Mesothelial cell of epicardium (in vitro differentiated cells): ENCODE measurements at regions not wholly inside any gene's neighbourhood (a gene's known extent, or its start where the extent isn't known, plus 50 kb on each side); places are given as distances from the start of the nearest gene placed in this dataset.

Experiments
- DNase-seq, 2 experiments: peaks; one replicate each; pipeline ENCODE4 v3.0.0; 2021; ENCODE audit warnings: low spot score in 2 of 2; ENCODE audit not compliant: unreplicated experiment in 2 of 2
- H3K27ac Mint-ChIP-seq: 2 replicates; pipeline ENCODE4 v1.8.0; 2021; ENCODE audit warnings: mixed read lengths
- H3K27me3 Mint-ChIP-seq: 2 replicates; pipeline ENCODE4 v1.8.0; 2021; ENCODE audit warnings: low read depth, mixed read lengths
- H3K36me3 Mint-ChIP-seq: 2 replicates; pipeline ENCODE4 v1.8.0; 2021; ENCODE audit warnings: mixed read lengths
- H3K4me1 Mint-ChIP-seq: 2 replicates; pipeline ENCODE4 v1.8.0; 2021; ENCODE audit warnings: mixed read lengths
- H3K4me3 Mint-ChIP-seq: 2 replicates; pipeline ENCODE4 v1.8.0; 2021; ENCODE audit warnings: mild to moderate bottlenecking, moderate library complexity, mixed read lengths
- H3K9me3 Mint-ChIP-seq: 2 replicates; pipeline ENCODE4 v1.8.0; 2021; ENCODE audit warnings: mixed read lengths
- TF ChIP-seq, protein P1 (sequence below): fragments of 200-600 bp; sonication (generic); IDR thresholded peaks from one replicate; pipeline ENCODE4 v1.5.0; 2021; ENCODE audit warnings: antibody characterized with exemption; ENCODE audit not compliant: unreplicated experiment

DNA sequence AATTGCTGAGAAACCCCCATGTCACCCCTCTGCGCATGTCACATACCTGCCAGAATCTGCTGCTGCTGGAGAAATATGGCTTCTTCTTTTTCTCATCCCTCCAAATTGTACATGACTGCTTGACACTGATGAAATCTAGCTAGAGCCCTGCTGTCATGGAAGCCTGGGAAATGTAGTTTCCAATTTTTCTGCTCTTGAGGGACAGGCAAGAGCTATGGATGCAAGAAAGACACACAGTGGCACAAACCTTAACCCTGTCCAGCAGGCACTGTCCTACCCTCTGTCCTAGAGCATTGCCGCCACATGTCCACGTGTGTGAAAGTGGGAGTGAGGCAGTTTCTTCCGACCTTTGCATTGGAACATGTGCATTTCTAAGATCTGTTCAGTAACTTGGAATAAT is 255.5 kb upstream of the SEMA6A start:
- TF ChIP-seq, protein P1, sequence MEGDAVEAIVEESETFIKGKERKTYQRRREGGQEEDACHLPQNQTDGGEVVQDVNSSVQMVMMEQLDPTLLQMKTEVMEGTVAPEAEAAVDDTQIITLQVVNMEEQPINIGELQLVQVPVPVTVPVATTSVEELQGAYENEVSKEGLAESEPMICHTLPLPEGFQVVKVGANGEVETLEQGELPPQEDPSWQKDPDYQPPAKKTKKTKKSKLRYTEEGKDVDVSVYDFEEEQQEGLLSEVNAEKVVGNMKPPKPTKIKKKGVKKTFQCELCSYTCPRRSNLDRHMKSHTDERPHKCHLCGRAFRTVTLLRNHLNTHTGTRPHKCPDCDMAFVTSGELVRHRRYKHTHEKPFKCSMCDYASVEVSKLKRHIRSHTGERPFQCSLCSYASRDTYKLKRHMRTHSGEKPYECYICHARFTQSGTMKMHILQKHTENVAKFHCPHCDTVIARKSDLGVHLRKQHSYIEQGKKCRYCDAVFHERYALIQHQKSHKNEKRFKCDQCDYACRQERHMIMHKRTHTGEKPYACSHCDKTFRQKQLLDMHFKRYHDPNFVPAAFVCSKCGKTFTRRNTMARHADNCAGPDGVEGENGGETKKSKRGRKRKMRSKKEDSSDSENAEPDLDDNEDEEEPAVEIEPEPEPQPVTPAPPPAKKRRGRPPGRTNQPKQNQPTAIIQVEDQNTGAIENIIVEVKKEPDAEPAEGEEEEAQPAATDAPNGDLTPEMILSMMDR = no peak
- H3K4me1 Mint-ChIP-seq = no peaks in the 10 kb centered on the region
- no peaks in the 10 kb centered on the region for H3K36me3 Mint-ChIP-seq
- no peak overlapping the region for H3K4me3 Mint-ChIP-seq
- H3K9me3 Mint-ChIP-seq = no peaks in the 10 kb centered on the region
- no peak for DNase-seq
- no peak overlapping the region for H3K27ac Mint-ChIP-seq
- H3K27me3 Mint-ChIP-seq = no peaks in the 10 kb centered on the region

DNA sequence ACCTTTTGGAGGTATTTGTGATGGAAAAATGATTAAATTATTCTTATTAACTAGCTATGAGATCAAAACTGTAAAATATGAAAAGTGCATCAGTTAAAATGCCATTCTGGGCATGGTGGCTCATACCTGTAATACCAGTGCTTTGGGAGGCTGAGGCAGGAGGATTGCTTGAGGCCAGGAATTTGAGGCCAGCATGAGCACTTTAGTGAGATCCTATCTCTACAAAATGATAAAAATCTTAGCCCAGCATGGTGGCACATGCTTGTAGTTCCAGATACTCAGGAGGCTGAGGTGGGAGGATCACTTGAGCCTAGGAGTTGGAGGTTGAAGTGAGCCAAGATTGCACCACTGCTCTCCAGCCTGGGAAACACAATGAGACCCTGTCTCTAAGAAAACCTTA is 252.5 kb upstream of the SEMA6A start:
- TF ChIP-seq, protein P1 = no peak
- H3K4me1 Mint-ChIP-seq = no peaks in the 10 kb centered on the region

DNA sequence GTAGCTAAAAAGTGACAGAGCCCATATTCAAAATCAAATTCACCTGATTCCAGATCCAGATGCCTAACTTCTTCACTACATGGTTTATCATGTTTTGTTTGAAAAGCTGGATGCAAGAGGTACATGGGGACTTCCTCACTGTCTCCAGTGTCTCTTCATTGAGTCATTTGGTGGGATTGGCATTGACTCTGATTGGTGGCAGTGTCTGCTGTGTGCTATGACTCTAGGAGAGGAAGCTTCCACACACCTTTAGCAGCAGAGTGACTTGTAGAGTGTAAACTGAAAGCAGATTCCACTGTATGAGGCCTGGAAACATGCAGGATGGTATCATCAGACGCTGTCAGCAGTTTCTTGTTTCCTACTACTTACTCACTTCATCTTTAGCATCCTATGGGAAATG is 250.9 kb upstream of the SEMA6A start:
- Mint-ChIP-seq H3K4me1 (peaks cover 3% of the 10 kb centered on the region), H3K36me3 (no peaks in the 10 kb centered on the region), H3K27ac (no peak overlapping the region), H3K27me3 (no peaks in the 10 kb centered on the region), H3K9me3 (no peaks in the 10 kb centered on the region), H3K4me3 (no peak overlapping the region)
- DNase-seq = no peak
- TF ChIP-seq, protein P1 = no peak

More for the DNA sequence above, 252.5 kb upstream of the SEMA6A start:
- H3K27ac Mint-ChIP-seq = no peak overlapping the region
- no peaks in the 10 kb centered on the region for H3K9me3 Mint-ChIP-seq
- no peaks in the 10 kb centered on the region for H3K36me3 Mint-ChIP-seq
- no peak for DNase-seq
- no peaks in the 10 kb centered on the region for H3K27me3 Mint-ChIP-seq
- no peak overlapping the region for H3K4me3 Mint-ChIP-seq

DNA sequence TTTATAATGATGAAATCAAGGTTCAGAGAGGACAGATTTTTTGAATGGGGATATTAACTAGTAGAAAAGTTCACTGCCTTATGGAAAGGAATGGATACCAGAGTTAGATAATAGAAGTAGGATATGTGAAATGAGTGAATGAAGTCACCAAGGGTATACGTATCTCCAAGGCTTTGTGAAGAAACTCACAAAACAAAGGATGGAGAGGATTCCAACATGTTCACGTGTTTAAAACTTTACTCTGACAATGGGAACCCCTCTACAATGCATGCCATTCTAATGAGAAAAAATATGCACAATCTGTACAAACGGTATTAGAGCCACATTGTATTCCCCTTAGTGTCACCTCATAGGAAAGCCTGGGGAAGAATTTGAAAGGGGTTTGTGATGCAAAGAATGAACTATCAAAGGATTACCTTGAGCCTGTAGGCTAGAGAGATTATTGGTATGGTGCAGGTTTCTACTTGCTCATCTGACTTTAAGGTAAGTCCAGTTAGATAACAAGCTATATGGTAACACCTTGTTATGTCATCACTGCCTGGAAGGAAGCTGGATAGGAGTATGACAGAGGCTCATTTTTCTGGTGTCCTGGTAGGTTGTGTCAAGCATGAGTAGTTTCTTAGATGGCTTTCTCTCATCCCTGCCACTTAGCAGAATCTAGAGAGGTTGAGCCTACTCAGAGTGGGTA is 250.3 kb upstream of the SEMA6A start:
- TF ChIP-seq, protein P1 = no peak
- Mint-ChIP-seq H3K36me3 (no peaks in the 10 kb centered on the region), H3K27ac (no peak overlapping the region), H3K9me3 (no peaks in the 10 kb centered on the region), H3K4me3 (no peak overlapping the region), H3K4me1 (peaks cover 3% of the 10 kb centered on the region), H3K27me3 (no peaks in the 10 kb centered on the region)
- DNase-seq = no peak

DNA sequence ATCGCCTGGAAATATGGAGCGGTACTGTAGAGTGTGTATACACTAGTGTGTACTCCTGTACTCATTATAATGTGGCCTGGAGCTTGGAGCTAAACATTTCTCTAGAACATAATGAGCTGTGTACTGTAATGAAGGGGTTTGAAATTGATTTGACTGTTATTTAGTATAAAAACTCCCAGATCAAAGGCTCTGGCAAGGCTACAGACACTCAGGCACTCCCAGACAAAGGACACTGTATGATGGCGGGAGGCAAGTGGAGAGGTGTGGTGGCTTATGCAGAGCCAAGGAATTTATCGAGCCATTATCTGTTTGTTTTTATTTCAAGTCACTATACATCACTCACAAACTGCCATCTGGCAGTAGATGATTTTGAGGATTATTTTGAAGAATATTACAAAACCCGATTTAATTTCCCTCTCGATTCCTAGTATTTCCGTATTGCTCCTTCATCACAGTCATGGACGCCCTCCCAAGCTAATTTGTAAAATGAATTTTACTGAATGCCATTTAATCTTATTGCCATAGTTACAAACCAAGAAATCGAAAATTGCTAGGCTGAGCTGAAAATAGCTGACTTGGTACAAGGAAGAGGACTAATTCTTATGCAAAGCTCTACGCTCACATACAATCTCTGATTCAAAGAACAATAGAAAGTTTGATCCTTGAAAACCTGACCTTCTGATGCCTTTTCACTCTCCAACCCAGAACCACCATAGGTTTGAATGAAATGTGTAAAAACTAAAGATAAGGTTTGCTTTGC is 240.2 kb upstream of the SEMA6A start:
- peak overlapping the region; percentile 17 for H3K27ac Mint-ChIP-seq
- TF ChIP-seq, protein P1 = no peak

More for the DNA sequence above, 240.2 kb upstream of the SEMA6A start:
- no peaks in the 10 kb centered on the region for H3K27me3 Mint-ChIP-seq
- H3K4me3 Mint-ChIP-seq = no peak overlapping the region
- no peaks in the 10 kb centered on the region for H3K36me3 Mint-ChIP-seq
- DNase-seq = no peak
- H3K4me1 Mint-ChIP-seq = peaks cover 9% of the 10 kb centered on the region
- H3K9me3 Mint-ChIP-seq = peaks cover 7% of the 10 kb centered on the region
